ENCODE measurements at regions not wholly inside any gene's neighbourhood (a gene's known extent, or its start where the extent isn't known, plus 50 kb on each side); places are given as distances from the start of the nearest gene placed in this dataset.

GRCh38 chr1:114278430-114278829, 124.8 kb upstream of the SYT6 start:
- no peak for TF ChIP-seq REST (IDR thresholded peaks at IDR 0.05; ENCODE audit: low read depth)
- TF ChIP-seq CTCF (IDR thresholded peaks at IDR 0.05 in 2 of 3, conservative IDR thresholded peaks at IDR 0.05 in 1 of 3; ENCODE audit: borderline replicate concordance in 1 of 3, insufficient read depth in 1 of 3, low read depth in 2 of 3, low read length in 2 of 3), result no peak
- no peak for TF ChIP-seq EZH2phosphoT487 (IDR thresholded peaks at IDR 0.05; ENCODE audit: borderline replicate concordance)
- no peak for TF ChIP-seq POLR2A (IDR thresholded peaks at IDR 0.05; ENCODE audit: borderline replicate concordance, extremely low read depth, insufficient read depth, insufficient read length)
- no peak for TF ChIP-seq RAD21 (IDR thresholded peaks at IDR 0.05; ENCODE audit: low read depth)
- no peak for TF ChIP-seq MAX (IDR thresholded peaks at IDR 0.05)
- TF ChIP-seq YY1 (IDR thresholded peaks at IDR 0.05; ENCODE audit: extremely low read depth, insufficient replicate concordance, low read depth, low read length), result no peak
- TF ChIP-seq ZFX (IDR thresholded peaks at IDR 0.05), result no peak
- no peak for TF ChIP-seq TCF7L2 (IDR thresholded peaks at IDR 0.05; ENCODE audit: borderline replicate concordance, extremely low read depth, insufficient read depth, insufficient read length)
- no peak for TF ChIP-seq SIN3A (IDR thresholded peaks at IDR 0.05; ENCODE audit: low read depth)
- TF ChIP-seq EZH2 (IDR thresholded peaks at IDR 0.05), result no peak
- TF ChIP-seq ZNF274 (IDR thresholded peaks at IDR 0.05; ENCODE audit: low read depth, low read length), result no peak
